Stimulated activated CD4-positive, alpha-beta T cell treated with anti-CD3 and anti-CD28 coated beads, Interleukin-1b, Interleukin-23, amount 100 ng/mL, for 4 hours (primary cell): ENCODE measurements at regions not wholly inside any gene's neighbourhood (a gene's known extent, or its start where the extent isn't known, plus 50 kb on each side); places are given as distances from the start of the nearest gene placed in this dataset.

Experiments
- DNase-seq, 2 donors: peaks; one replicate each; pipeline ENCODE4 v3.0.0-alpha.2; 2020; ENCODE audit warnings: low read depth in 2 of 2

DNA sequence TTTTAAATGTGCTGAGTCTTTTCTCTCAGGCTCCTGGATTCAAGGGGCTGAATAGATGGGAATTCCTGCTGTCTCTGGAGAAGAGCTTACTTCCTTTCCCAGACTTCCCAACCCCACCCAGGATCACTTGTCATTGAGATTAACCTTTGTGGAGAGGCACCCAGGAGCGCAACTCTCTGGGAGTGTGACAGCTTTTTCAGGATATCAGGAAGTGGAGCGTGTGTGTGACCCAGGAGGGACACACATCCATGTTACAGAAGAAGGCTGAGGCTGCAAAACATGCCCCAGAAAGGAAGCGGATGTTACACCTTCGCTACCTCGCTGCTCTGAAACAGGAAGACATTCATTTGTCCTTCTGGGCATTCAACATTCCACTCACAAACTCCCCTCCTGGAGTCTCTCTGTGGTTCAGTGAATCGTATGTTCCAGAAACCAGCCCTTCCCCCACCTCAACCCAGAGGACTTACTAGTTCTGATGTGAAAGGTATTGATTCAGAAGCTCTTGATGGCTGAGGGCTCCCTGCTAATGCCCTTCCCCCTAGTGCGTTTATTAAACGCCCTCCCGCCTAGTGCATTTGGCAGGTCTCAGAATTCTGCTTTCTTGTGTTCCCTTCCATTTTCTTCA lies 523.9 kb downstream of the TNS1 start:
- DNase-seq, result no peak

DNA sequence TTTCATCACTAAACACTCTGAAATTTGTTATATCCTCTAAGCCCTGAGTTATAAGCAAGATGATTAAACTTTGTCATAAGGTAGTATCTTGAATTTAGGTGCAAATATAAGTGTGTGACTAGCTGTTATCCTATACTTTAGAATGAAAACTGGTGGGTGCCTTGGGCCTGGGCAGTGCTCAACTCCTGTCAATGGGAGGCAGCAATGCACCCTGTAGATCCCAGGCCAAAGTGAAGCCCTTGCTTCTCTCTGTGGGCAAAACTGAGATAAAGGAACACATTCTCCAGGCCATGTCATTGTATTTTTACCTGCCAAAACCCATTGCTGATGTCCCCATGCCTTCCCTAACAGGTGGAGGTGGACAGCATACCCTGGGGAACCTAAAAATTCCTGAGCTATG lies 525.2 kb downstream of the TNS1 start:
- DNase-seq, result no peak

DNA sequence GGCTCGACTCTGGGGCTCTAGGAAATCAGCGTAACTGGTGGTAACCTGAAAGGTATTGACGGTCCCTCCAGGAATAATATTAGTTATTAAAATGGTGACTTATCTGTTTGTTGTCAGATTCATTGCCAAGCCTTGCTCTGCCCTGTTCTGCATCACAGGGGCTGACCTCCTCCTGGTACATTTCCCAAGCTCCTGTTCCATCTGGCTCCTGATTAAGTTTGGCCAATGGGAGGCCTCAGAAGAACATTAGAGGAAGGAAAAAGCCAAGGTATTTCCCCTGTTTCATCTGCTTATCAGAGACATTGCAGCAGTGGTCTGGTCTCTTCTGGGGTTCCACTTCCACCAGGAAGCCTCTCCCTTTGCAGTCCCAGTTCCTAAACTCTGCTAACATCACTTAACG lies 527.0 kb downstream of the TNS1 start:
- DNase-seq, result no peak

DNA sequence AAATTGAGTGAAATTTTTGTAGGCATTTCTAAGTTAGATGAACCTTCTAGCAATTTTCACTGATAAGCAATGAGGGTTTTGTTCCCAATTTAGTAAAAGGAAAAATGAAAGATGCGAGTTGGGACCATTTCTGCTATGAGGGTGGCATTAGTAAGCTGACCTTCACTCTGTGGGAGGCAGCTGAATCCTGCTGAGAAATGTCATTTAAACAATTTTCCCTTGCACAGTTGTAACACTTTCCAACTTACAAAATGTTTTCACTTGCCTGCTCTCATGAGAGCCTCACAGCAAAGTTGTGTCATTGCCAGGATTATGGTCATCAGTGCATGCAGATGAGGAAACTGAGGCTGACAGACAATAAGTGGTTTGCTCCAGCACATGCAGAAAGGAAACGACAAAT lies 527.7 kb downstream of the TNS1 start:
- no peak for DNase-seq

GRCh38 chr2:217471319-217471718 lies 531.5 kb downstream of the TNS1 start:
- no peak for DNase-seq

DNA sequence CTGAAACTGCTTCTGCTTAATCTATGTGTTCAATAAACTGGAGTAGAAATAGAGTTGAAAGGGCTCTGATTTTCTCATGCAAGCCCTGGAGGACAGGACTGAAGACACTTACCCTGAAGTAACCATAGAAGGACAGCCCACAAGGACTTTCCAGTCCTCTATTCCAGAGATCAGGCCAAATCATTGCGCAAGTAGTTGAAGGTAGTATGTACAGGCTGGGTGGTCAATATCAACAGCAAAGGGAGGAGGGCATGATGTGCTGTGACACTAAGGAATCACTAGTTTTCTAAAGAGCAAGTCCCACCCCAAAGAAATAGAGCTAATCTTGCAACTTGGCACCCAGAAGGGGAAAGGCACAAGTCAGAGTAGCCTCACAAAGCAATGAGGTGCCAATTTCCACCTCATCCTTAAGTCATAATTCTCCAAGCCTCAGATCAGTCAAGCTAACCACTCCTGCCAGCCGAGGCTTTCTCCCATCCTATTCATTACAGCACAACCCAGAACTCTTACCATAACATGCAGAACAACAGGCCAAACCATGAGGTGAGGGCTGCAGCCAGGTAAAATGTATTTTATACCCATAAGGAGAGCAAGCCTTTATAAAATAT lies 533.5 kb downstream of the TNS1 start:
- DNase-seq, result no peak

- no peak for DNase-seq
These were observed 534.6 kb downstream of the TNS1 start for GRCh38 chr2:217468042-217468830.

DNA sequence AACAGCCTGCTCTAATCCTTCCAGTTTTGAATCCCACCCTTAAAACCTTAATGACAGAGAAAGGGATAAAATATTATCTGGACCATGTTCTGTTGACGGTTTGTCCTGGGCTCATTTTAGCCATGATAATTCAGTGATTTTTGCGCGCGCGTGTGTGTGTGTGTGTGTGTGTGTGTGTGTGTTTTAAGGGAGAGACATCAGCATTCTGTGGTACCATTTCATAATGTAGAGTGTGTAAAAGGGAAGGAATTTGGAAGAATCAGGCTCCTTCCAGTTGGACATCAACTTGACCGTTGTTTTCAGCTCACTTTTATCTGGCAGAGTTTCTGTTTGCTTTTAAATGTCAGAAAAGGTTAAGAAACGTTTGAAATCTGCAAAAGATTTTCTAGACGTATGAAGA lies 535.5 kb downstream of the TNS1 start:
- DNase-seq, result no peak

- no peak for DNase-seq
These were observed 536.0 kb downstream of the TNS1 start for GRCh38 chr2:217466805-217467204.

DNA sequence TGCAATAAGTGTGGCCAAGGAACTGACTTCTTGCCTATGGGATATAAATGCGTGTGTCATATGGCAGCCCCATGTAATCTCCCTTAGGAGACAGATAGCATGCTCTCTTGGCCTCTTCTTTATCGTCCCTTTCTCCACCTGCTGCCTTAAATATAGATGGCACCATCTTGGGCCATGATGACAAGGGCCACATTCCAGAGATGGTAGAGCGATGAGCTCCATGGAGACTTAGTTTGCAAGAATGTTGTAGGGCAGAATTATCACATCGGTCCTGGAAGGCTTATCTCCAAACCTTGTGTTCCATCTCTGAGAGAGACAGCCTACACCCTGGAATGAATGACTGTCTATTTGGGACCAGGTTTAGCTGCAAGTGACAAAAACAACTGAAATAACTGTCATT lies 536.7 kb downstream of the TNS1 start:
- DNase-seq, result no peak

- DNase-seq, result no peak
These were observed 537.7 kb downstream of the TNS1 start for GRCh38 chr2:217465100-217465499.

- DNase-seq, result no peak
These were observed 539.3 kb downstream of the TNS1 start for GRCh38 chr2:217463402-217464075.

DNA sequence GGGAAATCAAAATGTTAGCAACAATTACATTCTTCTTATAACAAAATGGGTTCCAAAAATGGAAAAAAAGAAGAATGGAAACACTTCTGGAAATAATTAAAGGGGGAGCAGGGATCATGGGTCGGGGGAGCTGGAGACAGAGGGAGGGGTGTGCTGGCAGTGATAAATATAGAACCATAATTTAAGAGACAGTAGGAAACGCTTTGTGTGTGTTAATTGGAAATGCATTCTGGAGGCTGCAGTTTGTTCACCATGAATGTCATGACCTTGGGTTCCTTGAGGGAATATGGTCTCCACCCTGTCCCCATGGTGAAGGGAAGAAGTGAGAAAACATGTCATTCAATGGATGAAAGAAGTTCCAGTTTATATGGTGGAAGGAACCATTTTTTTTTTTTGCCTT lies 540.7 kb downstream of the TNS1 start:
- DNase-seq, result no peak

DNA sequence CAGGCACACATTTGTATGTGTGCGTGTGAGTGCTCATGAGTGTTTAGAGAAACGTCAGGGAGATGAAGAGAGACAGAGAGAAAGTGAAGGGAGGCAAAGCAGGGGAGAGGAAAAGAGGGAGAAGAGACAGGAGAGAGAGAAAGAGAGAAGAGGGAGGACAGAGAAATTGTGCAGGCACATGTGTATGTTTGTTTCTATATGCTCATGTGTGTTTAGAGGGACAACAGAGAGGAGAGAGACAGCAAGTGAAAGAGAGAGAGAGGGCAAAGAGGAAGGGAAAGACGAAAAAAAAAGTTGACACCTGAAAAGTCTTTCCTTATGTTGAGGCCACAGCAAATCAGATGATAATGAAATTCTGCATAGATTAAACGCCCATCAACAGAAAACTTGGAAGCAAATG lies 541.1 kb downstream of the TNS1 start:
- no peak for DNase-seq

DNA sequence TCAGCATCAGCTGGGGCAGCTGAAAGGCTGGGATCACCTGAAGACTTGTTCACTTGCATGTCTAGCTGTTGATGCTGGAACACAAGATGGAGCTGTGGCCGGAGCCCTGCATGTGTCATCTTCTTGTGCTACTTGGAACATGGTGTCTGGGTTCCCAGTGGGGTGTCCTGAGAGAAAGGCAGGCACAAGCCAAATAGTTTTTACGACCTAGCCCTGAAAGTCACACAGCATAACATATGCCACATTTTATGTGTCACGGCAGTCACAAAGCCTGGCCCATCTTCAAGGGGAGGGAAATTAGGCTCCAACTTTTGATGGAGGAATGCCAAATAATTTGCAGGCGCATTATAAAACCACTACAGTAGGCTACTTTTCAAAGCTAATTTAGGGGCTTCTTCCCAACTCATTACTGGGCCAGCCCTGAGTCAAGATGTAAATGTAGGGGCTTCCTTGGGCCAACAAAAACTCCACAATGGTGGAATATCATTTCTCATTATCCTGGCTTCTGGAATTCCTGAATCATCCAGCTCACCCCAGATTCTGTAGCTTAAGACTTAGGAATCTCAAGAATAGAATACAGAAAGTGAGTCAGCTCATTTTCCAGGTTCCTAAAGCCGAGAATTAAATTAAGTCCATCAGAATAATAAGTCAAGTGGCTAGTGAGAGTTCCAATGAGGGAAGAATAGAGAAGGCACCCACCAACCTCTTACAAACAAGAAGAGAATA lies 543.0 kb downstream of the TNS1 start:
- no peak for DNase-seq

GRCh38 chr2:217459016-217459415 lies 543.8 kb downstream of the TNS1 start:
- no peak for DNase-seq

GRCh38 chr2:217456016-217456415 lies 546.8 kb downstream of the TNS1 start:
- no peak for DNase-seq

DNA sequence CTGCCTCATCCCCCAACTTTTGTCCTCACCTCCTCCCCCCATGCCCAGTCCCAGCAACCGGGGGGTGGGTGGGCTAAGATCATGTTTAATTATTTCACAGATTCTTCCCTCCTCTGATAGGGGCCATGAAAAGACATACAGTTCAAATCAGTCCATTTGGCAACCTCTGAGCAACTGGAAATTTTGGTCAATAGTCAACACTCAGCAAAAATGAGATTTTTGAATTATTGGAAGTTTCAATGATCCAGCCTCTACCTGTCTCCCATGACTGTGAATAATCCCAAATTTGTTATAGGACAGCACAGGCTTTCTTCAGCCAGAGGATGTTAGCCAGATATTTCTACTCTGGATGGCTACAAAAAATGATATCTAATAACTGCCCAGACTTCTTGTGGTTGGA lies 549.9 kb downstream of the TNS1 start:
- DNase-seq, result no peak

DNA sequence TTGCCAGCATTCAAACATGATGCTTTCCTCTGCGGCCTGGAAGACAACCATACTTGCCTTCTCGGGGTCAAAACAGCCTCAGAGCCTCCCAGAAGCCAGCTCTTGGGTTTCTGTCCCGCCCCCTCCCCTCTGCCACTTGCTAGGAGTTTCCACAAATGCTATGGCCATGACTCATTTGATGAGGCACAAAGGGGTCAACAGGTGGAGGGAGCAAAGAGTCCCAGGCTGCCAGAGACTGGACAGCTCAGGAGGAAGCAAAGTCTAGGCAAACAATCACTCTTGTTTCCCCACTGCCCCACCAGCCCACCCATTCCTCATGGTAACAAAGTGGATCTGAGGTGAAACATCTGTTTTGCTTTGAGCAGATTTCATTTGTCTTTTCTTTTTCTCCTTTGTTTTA lies 551.1 kb downstream of the TNS1 start:
- DNase-seq, result no peak

DNA sequence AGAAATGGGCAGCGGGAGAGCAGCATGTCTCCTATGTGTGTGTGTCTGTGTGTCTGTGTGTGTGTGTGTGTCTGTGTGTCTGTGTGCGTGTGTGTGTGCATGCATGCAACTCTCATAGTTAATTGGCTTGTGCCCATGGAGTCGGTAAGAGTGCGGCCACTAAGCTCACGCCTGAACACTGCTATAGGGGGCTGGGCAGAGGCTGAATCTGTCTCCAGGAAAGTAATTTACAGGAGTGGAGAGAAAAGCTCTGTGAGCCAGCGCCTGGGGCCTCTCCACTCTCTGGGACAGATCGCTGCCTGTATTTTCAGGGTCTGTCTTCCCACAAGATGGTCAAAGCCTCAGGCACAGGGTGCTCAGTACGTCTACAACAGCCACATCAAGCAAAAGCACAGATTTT lies 553.4 kb downstream of the TNS1 start:
- DNase-seq, result no peak

DNA sequence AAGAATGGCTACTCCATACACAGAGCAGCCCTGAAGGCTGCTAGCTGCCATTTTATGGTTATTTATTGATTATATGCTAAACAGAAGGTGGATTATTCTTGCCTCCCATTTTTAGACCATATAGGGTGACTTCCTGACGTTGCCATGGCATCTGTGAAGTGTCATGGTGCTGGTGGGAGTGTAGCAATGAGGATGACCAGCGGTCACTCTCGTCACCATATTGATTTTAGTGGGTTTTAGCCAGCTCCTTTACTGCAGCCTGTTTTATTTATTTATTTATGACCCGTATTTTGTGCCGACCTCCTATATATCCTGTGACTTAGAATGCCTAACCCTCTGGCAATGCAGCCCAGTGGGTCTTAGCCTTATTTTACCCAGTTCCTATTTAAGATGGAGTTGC lies 553.9 kb downstream of the TNS1 start:
- no peak for DNase-seq

- no peak for DNase-seq
These were observed 557.1 kb downstream of the TNS1 start for GRCh38 chr2:217445723-217446122.
